GM18519 (cell line): ENCODE measurements at regions not wholly inside any gene's neighbourhood (a gene's known extent, or its start where the extent isn't known, plus 50 kb on each side); places are given as distances from the start of the nearest gene placed in this dataset.

ENCODE experiments used
- ATAC-seq: cut with Tn5 transposase; IDR thresholded peaks from one replicate; pipeline ENCODE4 v1.9.1; 2021; ENCODE audit warnings: mild to moderate bottlenecking, moderate library complexity; ENCODE audit not compliant: unreplicated experiment, low FRiP score

DNA sequence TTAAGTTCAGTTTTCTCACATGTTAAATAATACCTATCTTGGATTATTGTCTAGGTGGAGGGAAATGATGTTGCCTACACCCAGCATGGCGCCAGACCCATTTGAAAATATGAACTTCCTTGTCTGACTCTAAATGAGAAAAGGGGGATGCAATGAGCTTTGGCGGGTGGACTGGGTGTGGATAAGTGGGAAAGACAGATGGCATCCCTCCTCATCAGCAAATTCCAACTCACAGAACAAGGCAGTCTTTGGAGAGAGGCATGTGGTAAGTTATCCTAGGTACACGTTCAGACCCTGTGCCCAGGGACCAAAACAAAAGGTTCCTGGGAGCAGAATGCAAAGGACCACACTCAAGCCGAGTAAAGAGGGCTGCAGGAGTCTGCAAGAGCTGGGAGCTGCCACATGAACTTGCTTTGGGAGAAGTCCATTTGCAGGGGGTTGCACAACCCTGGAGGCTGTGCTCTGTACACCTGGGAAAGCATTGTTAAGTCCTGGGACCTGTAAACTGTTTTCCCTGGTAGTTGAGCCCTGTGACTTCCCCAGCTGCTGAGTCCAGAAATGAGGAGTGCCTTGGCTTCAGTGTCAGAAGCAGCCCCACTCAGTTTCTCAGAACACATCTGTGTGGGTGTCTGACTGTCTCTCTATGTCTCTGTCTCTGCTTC lies 102.3 kb upstream of the TPM1 start:
- no peak for ATAC-seq

DNA sequence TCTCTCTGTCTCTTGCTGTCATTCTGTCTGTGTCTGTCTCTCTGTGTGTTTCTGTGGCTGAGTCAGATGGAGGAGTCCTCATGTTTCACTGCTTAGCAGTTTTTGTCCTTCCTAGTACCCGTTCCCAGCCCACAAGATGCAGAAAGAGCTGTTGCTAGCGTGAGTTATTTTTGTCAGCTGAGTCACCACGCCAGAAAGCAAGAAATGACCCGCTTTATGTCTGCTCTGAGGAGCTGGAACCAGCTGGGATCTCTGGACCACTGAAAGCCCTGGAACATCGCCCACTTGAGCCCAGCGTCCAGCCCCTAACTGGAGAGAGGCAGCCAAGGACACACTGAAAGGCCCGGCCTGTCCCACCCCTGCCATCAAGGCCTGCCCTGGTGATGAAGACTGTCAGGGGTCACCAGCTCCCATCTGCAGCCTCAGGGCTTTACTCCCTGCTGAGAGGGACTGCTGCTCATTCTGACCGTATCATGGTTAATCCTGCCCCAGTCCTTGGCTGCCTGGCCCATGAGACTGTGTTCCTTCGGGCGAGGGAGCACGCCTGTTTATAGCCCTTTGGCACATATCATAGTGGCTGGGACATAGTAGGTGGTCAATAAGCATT lies 101.7 kb upstream of the TPM1 start:
- ATAC-seq, result no peak

DNA sequence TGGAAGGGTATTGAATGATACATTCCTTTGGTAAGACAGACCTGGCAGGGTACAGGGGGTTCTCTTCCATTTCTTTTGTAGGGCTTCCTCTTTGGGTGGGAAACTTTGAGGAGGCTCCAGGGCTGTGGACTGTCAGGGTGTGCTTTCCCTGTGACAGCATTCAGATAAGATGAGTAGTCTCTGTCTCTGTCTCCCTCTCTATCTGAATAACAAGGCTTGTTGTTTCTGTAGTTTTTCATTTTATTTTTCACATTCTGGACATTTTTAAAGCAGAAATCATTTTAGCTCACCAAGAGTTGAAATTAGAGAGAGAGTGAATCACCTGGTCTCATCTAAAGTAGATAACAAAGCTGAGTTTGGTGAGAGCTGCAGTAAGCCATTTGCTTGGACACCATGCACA lies 100.8 kb upstream of the TPM1 start:
- ATAC-seq, result no peak

DNA sequence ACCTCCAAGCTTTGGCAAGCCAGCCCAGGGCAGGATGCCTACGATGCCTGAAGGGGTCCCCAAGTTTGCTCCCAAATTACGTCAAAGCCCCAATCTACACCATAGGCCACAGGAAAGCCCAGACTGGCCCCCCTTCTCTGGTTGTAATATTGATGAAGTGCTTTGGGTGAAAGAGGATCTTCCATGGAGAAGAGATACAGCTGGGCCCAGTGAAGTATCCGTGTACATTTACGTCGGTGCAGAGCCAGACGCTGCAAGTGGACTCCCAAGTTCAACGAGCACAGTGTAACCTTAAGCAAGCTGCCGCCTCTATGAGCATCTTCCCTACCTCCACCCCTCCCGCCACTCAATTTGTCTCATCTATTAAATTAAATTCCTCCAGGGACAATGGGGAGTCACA lies 100.1 kb upstream of the TPM1 start:
- ATAC-seq, result no peak

DNA sequence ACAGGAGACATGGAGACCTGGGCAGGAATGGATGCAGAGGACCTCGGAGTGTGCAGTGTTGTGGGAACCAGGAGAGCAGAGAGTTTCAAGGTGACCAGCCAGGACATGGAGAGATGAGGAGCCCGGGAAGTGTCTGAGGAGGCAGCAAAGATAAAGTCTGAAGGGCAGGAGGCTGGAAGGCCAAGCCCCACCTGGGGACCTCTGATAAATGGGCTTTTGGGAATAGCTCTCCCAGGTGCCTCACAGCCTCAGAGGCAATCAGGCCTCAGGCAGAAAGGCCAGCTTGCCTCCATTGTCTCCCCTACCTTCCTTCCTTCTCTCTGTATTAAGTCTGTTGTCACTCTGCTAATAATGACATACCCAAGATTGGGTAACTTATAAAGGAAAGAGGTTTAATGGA lies 97.5 kb upstream of the TPM1 start:
- ATAC-seq, result no peak

DNA sequence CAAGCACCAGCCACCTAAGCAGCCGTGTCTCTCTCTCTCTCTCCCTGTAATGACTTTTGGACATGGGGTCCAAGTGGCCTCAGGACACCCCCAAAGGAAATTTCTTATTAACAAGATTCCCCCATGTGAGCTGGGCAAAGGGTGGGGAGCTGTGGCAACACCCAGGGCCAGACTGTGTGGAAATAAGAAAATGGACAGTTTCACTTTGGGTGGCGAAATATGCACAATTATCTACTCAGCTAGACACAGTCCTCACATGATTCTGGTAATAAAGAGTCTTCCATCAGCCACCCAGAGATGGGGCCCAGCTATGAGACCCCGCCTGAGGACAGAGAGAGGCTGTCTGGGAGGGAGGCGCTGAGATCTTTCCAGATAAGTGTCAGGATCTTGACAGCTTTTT lies 96.8 kb upstream of the TPM1 start:
- no peak for ATAC-seq

DNA sequence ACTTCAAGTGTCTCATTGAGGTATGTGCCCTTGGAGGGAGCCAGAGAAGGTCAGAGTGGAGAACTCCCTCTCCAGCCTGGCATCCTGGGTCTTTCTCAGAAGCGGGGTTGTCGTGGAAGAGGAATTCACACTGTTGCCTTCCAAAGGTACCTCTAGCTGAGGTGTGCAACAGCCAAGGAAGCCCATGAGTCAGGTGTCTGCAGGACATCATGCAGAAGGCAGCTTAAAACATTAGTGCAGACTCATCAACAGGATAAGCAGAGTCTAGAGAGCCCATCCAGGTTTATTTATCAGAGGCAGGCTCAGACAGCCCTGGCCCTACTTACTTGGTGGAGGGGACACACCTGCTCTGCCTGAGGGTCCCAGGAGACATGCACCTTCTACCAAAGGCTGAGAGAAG lies 95.6 kb upstream of the TPM1 start:
- ATAC-seq, result no peak

DNA sequence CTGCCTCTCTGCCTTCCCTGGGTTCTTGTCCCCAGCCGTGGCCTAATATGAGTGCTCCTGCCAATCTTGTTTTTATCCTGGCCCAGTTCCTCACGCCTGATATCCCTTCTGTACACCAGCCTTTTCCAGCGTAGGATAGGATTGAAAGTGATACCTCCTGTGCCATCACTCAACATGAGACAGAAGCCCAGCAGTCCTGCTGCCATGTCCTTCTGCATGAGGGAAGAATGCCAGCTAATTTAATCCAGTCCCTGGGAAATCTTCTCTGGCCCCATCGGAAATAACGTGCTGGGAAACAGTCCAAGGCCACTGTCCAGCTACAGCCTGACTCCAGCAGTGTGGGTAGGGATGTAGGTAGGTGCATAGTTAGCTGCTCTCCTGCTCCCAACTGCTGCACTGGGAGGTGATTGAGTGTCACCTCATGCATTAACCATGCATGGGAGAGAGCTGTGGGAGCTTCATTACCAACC lies 92.0 kb upstream of the TPM1 start:
- ATAC-seq, result no peak

DNA sequence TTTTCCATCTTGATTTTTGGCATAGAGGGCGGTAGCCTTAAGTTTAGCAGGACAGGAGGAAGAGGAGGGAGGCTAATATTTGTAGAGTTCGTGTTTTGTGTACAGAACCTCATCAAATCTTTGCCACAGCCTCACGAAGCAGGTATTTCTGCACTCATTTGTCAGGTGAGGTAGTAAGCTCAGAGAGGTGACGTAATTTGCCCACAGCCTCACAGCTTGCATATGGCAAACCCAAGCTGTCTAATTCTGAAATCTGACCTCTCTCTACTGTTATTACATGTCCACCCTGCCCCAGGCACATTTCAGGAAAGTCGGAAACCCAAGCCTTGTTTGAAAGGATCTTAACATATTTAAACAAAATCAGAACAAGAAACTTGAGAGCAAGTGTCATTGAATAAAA lies 91.1 kb upstream of the TPM1 start:
- no peak for ATAC-seq

DNA sequence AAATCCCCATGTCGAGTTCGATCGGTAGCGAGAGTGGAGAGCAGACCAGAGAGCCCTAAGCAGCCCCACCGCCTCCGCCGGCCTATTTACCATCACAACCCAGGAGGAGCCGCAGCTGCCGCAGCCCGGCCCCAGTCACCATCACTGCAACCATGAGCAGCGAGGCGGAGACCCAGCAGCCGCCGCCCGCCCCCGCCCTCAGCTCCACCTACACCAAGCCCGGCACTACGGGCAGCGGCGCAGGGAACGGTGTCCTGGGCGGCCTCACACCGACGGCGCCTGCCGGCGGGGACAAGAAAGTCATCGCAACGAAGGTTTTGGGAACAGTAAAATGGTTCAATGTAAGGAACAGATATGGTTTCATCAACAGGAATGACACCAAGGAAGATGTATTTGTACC lies 89.5 kb upstream of the TPM1 start:
- ATAC-seq, result no peak

DNA sequence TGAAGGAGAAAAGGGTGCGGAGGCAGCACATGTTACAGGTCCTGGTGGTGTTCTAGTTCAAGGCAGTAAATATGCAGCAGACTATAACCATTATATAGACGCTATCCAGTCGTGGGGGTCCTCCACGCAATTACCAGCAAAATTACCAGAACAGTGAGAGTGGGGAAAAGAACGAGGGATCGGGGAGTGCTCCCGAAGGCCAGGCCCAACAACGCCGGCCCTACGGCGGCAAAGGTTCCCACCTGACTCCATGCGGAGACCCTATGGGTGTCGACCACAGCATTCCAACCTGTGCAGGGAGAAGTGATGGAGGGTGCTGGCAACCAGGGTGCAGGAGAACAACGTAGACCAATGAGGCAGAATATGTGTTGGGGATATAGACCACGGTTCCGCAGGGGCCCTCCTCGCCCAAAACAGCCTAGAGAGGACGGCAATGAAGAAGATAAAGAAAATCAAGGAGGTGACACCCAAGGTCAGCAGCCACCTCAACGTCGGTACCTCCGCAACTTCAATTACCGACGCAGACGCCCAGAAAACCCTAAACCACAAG lies 89.0 kb upstream of the TPM1 start:
- no peak for ATAC-seq

DNA sequence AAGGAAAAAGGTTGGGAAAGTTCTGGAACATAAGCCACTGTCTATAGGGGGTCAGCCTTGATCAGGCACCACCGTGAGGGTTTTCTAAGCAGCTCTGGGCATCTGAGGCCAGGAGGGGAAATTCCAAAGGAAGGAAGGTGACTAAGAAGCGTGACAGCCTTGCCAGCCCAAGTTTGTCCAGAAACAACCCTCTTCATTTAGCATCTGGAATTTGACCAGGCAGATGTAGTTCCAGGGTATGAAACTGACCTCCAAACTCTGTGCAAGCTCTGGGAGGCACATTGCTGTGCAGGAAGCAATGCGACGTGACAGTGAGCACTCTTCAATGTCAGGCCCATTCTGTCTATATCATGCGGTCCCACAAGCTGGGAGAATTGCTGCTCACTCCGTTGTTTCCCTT lies 85.4 kb upstream of the TPM1 start:
- ATAC-seq, result no peak

DNA sequence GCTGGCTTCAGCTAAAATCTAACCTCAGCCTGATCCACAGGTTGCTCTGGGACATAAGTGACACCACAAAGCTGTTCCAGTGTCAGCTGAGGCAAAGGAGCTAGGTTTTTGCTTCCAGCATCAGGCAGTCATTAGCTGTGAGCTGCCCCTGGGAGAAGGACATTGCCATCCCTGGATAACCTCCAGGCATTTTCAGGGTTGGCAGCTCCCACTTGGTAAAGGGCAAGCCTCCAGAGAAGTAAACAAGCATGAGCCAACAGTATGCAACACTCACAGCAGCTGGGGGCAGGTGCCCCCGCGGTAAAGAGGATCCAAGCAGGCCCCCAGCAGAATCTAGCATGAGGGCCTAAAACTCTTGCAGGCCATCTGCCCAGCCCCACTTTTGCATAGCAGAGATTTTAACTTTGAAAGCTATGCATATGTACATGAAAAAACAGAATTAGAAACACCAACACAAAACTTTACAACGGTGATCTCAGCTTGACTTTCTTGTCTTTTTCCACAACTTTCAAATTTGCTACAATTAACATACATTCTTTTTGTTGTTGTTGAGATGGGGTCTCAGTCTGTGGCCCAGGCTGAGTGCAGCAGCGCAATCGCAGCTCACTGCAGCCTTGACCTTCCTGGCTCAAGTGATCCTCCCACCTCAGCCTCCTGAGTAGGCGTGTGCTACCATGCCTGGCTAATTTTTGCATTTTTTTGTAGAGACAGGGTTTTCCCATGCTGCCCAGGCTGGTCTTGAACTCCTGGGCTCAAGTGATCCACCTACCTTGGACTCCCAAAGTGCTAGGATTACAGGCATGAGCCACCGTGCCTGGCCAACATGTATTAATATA lies 83.8 kb upstream of the TPM1 start:
- ATAC-seq, result no peak

DNA sequence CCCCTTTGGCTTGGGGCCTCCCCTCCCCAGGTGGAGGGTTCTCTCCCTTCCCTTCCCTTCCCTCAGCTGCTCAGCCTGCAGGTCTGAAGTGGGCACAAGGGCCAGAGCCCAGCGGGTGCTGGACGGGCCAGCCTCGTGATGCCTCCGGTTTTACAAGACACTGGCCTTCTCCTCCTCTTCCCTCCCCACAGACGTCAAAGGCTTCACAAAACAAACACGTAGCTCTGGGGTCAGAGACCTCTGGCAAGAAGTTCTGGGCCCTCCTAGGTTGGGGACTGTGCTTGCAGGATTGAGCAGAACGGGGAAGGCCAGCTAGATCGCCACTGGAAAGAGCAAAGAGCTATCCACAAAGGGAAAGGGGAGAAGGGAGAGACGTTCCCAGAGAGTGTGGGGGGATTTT lies 81.4 kb upstream of the TPM1 start:
- no peak for ATAC-seq

DNA sequence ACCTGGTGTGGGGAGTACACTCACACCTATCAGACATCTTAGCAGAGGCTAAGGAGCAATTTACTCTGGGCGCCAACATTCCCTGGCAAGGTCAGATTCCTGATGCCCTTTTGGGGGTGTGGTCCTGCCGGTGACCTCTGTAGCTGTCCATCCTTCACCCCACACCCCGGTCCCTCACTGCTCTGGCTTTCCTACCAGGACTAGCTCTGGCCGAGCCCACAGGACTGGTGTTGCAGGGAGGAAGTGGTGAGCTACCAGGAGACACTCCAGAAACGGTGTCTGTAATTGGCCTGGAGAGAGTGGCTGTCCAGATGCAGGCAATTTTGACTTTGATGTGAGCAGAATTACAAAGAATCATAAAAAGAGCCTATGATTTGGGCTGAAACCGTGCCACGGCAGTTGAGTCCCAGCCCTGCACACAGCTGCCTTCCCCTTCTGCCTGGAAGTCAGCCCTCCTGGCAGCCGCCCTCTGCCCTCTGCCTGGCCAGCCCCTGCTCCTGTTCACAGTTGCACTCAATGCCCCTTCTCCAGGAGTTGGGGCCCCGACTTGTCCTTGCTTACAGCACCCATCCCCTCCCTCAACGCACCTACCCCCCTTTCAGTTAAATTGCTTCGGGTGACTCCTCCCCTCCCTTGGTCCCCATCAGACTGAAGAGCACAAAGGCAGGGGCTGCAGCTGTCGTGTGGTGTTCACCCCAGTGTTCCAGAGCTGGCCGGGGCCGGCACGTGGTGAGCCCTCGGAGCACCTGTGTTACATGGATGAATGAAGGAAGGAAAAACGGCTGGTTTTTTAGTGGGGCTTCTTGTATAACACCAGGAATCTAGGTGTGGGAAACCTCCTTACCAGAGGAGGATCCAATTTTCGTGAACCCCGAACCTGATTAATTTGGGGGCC lies 80.2 kb upstream of the TPM1 start:
- no peak for ATAC-seq

DNA sequence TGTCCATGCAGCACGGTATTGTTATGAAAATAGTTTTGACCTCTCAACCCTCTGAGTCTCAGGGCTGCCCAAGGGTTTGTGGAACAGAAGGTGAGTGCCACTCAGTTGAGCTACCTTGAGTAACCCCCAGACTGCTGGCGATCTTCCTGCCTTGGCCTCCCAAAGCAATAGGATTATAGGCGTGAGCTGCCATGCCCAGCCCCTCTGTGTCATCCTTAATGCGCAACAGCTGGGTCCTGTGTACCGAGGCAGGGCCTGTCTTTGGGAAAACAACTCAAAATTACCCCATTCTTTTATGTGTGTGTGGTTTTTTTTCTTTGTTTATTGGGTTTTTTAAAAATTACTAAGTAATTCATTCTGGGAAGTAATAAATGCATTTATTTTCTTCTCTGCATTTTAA lies 78.3 kb upstream of the TPM1 start:
- ATAC-seq, result no peak

DNA sequence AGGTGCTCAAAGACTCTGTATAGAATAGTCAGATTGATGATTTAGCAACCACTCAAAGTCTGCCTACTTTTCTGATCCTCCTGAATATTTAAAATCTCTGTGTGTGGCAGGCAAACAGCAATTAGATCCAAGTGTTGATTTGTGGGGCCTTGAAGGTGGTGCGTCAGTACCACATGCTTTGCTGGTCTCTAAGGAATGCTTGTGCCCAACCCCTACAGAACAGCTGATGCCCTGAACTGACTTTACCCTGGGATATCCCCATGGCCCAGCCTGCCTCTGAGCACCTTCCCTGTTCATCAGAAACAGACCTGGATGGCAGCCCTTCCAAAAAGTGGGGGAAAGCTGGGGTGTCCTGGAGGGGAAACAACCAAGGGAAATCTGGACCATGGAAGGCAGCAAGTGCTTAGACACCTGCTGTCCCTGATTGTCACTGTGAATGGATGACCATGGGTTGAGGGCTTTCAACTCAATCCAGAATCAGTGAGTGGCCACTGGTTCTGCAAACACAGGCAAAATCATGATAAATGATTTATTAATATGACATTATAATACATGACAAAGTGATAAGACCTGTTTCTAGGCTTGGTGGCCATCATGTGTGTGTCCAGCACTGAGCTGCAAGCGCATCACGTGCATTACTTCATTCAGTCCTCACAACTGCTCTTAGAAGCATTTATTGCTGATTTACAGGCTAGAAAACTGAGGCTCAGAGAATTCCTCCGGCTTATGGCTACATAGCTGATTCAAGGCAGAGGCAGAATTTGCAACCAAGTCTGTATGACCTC lies 76.1 kb upstream of the TPM1 start:
- no peak for ATAC-seq

DNA sequence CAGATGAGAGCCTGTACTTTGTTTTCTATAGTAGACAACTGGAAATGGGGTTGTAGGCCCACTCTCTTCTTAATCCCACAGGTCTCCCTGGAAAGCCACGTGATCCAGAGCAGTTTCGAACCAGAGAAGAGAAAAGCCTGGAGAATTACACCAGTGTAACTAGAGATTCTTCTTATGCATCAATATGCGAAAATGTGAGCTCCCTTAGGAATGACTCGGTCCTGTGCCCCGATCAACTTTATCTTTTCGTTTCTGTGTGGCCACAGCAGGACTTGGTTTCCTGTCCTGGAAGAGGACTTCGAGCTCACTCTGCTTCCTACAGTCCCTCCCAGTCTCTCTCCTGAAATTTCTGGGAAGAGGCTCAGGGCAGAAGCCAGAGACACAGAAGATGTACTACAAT lies 73.8 kb upstream of the TPM1 start:
- no peak for ATAC-seq

DNA sequence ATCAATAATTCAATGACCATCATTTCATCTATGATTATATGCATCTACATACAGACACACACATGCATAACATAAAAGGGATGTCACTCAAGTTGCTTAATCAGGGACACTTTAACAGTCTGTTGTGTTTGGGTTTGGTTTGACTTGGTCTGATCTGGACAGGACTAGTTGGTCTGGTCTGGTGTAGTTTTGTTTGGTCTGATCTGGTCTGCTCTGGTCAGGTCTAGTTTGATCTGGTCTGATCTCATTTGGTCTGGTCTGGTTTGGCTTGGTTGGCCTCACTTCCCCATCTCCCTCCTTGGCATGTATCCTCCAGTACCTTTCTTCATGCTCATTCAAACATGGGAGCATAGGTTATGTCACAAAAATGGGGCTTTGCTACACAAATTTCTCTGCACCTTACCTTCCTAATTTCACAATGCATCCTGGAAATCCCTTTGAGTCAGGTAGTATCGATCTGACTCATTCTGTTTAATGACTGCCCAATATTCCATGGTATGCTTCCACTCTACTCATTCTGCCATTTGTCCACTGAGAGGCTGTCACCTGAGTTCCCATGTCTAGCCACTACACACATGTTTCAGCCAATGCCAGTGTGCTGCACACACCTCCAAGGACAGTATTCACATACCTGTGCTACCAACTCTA lies 73.0 kb upstream of the TPM1 start:
- ATAC-seq, result no peak
